ENCODE measurements at regions not wholly inside any gene's neighbourhood (a gene's known extent, or its start where the extent isn't known, plus 50 kb on each side); places are given as distances from the start of the nearest gene placed in this dataset.
A peak's percentile ranks its signal among the peaks of the same experiment; 100 is the strongest.

GRCh38 chr10:10925667-10926066 is 92.0 kb upstream of the CELF2 start:
- Mint-ChIP-seq H3K4me1 (ENCODE audit: low read depth, unreplicated experiment) (peaks cover 2% of the 10 kb centered on the region), H3K9me3 (ENCODE audit: unreplicated experiment) (peaks cover 2% of the 10 kb centered on the region), H3K27ac (ENCODE audit: unreplicated experiment) (no peak overlapping the region), H3K4me3 (ENCODE audit: unreplicated experiment) (no peak overlapping the region), H3K27me3 (ENCODE audit: unreplicated experiment) (no peaks in the 10 kb centered on the region), H3K36me3 (ENCODE audit: unreplicated experiment) (peaks cover 5% of the 10 kb centered on the region)
- DNase-seq: no peak
- no peak for TF ChIP-seq CTCF (IDR thresholded peaks at IDR 0.05; ENCODE audit: partially characterized antibody, unreplicated experiment)

- peaks cover 4% of the 10 kb centered on the region for H3K9me3 Mint-ChIP-seq (ENCODE audit: unreplicated experiment)
- no peak overlapping the region for H3K27ac Mint-ChIP-seq (ENCODE audit: unreplicated experiment)
- no peaks in the 10 kb centered on the region for H3K27me3 Mint-ChIP-seq (ENCODE audit: unreplicated experiment)
- TF ChIP-seq CTCF (IDR thresholded peaks at IDR 0.05; ENCODE audit: partially characterized antibody, unreplicated experiment): no peak
- H3K4me3 Mint-ChIP-seq (ENCODE audit: unreplicated experiment): no peak overlapping the region
- H3K36me3 Mint-ChIP-seq (ENCODE audit: unreplicated experiment): peaks cover 9% of the 10 kb centered on the region
- no peaks in the 10 kb centered on the region for H3K4me1 Mint-ChIP-seq (ENCODE audit: low read depth, unreplicated experiment)
- DNase-seq: no peak
Measured at GRCh38 chr10:10927608-10928007, 90.1 kb upstream of the CELF2 start.

- Mint-ChIP-seq H3K9me3 (ENCODE audit: unreplicated experiment) (peaks cover 4% of the 10 kb centered on the region), H3K4me1 (ENCODE audit: low read depth, unreplicated experiment) (no peaks in the 10 kb centered on the region), H3K27ac (ENCODE audit: unreplicated experiment) (no peak overlapping the region), H3K4me3 (ENCODE audit: unreplicated experiment) (no peak overlapping the region), H3K36me3 (ENCODE audit: unreplicated experiment) (peaks cover 9% of the 10 kb centered on the region), H3K27me3 (ENCODE audit: unreplicated experiment) (no peaks in the 10 kb centered on the region)
- DNase-seq: no peak
- TF ChIP-seq CTCF (IDR thresholded peaks at IDR 0.05; ENCODE audit: partially characterized antibody, unreplicated experiment): no peak
Measured at GRCh38 chr10:10930979-10931743, 86.5 kb upstream of the CELF2 start.

GRCh38 chr10:10935032-10935431 is 82.6 kb upstream of the CELF2 start:
- Mint-ChIP-seq H3K27me3 (ENCODE audit: unreplicated experiment) (no peaks in the 10 kb centered on the region), H3K9me3 (ENCODE audit: unreplicated experiment) (peaks cover 6% of the 10 kb centered on the region), H3K27ac (ENCODE audit: unreplicated experiment) (no peak overlapping the region), H3K4me1 (ENCODE audit: low read depth, unreplicated experiment) (no peaks in the 10 kb centered on the region), H3K4me3 (ENCODE audit: unreplicated experiment) (no peak overlapping the region), H3K36me3 (ENCODE audit: unreplicated experiment) (peaks cover 4% of the 10 kb centered on the region)
- no peak for TF ChIP-seq CTCF (IDR thresholded peaks at IDR 0.05; ENCODE audit: partially characterized antibody, unreplicated experiment)
- no peak for DNase-seq

- no peak for TF ChIP-seq CTCF (IDR thresholded peaks at IDR 0.05; ENCODE audit: partially characterized antibody, unreplicated experiment)
- H3K36me3 Mint-ChIP-seq (ENCODE audit: unreplicated experiment): peaks cover 7% of the 10 kb centered on the region
- peak; percentile 42 for DNase-seq
- no peaks in the 10 kb centered on the region for H3K27me3 Mint-ChIP-seq (ENCODE audit: unreplicated experiment)
- H3K9me3 Mint-ChIP-seq (ENCODE audit: unreplicated experiment): peaks cover 5% of the 10 kb centered on the region
- no peak overlapping the region for H3K4me3 Mint-ChIP-seq (ENCODE audit: unreplicated experiment)
- H3K4me1 Mint-ChIP-seq (ENCODE audit: low read depth, unreplicated experiment): no peaks in the 10 kb centered on the region
- H3K27ac Mint-ChIP-seq (ENCODE audit: unreplicated experiment): peak overlapping the region; percentile 87
Measured at GRCh38 chr10:10938676-10939075, 79.0 kb upstream of the CELF2 start.
